IMR-90 (cell line): ENCODE measurements at regions not wholly inside any gene's neighbourhood (a gene's known extent, or its start where the extent isn't known, plus 50 kb on each side); places are given as distances from the start of the nearest gene placed in this dataset.

Source experiments
- MAFK ChIP-seq: IDR thresholded peaks from 2 replicates; pipeline ENCODE4 v1.6.1; 2012; ENCODE audit warnings: low read depth, low read length, improper control_type of control experiment
- POLR2A ChIP-seq: IDR thresholded peaks from 2 replicates; pipeline ENCODE4 v1.6.1; 2012; ENCODE audit warnings: mild to moderate bottlenecking, low read depth, low read length
- RCOR1 ChIP-seq: IDR thresholded peaks from 2 replicates; pipeline ENCODE4 v1.6.1; 2012; ENCODE audit warnings: mild to moderate bottlenecking, low read length, improper control_type of control experiment; ENCODE audit not compliant: insufficient replicate concordance
- TF ChIP-seq, protein P1 (sequence below): conservative IDR thresholded peaks from 2 replicates; pipeline ENCODE4 v1.5.1; 2012; ENCODE audit warnings: mild to moderate bottlenecking, low read depth, low read length, improper control_type of control experiment
- TF ChIP-seq, protein P2 (sequence below): fragments of 150-350 bp; IDR thresholded peaks from 2 replicates; pipeline ENCODE4 v1.6.1; 2016; ENCODE audit warnings: low read depth, mild to moderate bottlenecking, low read length, moderate library complexity, borderline replicate concordance

DNA sequence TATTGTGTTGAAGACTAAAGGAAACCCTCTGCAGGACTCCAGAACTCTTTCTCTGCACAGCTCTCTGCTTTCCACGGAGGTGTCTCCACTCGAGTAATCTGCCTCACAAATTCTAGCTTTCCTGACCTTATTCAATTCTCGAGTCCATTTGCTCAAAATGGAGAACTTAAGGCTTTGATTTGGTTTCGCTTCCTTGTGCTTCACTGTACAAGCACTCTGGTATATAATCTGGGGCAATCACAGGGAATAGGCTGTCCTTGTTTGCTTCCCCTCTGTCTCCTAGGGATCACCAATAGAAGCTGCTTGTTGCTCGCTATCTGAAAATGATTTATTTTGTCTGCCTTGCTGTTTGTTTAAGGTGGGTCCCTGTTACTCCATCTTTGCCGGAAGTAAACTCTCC, 129.1 kb upstream of the DOCK10 start:
- TF ChIP-seq MAFK, result no peak
- TF ChIP-seq POLR2A, result no peak
- TF ChIP-seq, protein P1, sequence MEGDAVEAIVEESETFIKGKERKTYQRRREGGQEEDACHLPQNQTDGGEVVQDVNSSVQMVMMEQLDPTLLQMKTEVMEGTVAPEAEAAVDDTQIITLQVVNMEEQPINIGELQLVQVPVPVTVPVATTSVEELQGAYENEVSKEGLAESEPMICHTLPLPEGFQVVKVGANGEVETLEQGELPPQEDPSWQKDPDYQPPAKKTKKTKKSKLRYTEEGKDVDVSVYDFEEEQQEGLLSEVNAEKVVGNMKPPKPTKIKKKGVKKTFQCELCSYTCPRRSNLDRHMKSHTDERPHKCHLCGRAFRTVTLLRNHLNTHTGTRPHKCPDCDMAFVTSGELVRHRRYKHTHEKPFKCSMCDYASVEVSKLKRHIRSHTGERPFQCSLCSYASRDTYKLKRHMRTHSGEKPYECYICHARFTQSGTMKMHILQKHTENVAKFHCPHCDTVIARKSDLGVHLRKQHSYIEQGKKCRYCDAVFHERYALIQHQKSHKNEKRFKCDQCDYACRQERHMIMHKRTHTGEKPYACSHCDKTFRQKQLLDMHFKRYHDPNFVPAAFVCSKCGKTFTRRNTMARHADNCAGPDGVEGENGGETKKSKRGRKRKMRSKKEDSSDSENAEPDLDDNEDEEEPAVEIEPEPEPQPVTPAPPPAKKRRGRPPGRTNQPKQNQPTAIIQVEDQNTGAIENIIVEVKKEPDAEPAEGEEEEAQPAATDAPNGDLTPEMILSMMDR, result no peak
- no peak for TF ChIP-seq RCOR1
- TF ChIP-seq, protein P2, sequence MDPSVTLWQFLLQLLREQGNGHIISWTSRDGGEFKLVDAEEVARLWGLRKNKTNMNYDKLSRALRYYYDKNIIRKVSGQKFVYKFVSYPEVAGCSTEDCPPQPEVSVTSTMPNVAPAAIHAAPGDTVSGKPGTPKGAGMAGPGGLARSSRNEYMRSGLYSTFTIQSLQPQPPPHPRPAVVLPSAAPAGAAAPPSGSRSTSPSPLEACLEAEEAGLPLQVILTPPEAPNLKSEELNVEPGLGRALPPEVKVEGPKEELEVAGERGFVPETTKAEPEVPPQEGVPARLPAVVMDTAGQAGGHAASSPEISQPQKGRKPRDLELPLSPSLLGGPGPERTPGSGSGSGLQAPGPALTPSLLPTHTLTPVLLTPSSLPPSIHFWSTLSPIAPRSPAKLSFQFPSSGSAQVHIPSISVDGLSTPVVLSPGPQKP, result no peak
